ENCODE measurements at regions not wholly inside any gene's neighbourhood (a gene's known extent, or its start where the extent isn't known, plus 50 kb on each side); places are given as distances from the start of the nearest gene placed in this dataset.

- TF ChIP-seq ZNF462 (CRISPR knock-in tag; IDR thresholded peaks at IDR 0.05) (no peak), POLR2AphosphoS5 (IDR thresholded peaks at IDR 0.05; ENCODE audit: low read depth) (no peak), ZNF331 (CRISPR knock-in tag; IDR thresholded peaks at IDR 0.05; ENCODE audit: low read depth) (no peak), CREB1 (CRISPR knock-in tag; IDR thresholded peaks at IDR 0.05; ENCODE audit: low read depth) (no peak), JUNB (IDR thresholded peaks at IDR 0.05; ENCODE audit: unreplicated experiment) (no peak), NANOG (IDR thresholded peaks at IDR 0.05; ENCODE audit: borderline replicate concordance) (no peak), EZH2 (IDR thresholded peaks at IDR 0.05; ENCODE audit: low read depth, unreplicated experiment) (no peak)
Measured at GRCh38 chr10:105921348-105921747, 1243.2 kb downstream of the SORCS1 start (continued).

GRCh38 chr10:105914432-105914831, 1250.1 kb downstream of the SORCS1 start:
- H3K4me3 ChIP-seq: no peak overlapping the region
- H3K27me3 Mint-ChIP-seq (ENCODE audit: insufficient read depth, low read depth, poor library complexity): no peaks in the 10 kb centered on the region
- ATAC-seq (no peak), DNase-seq (ENCODE audit: low spot score) (no peak)
- H3K4me2 ChIP-seq: no peak overlapping the region
- no peak overlapping the region for H3K4me3 Mint-ChIP-seq
- no peaks in the 10 kb centered on the region for H3K9me3 Mint-ChIP-seq
- no peaks in the 10 kb centered on the region for H3K4me1 ChIP-seq (ENCODE audit: insufficient read depth)
- H4K20me1 ChIP-seq (replicated peaks; ENCODE audit: insufficient read depth): no peaks in the 10 kb centered on the region
- H2AFZ ChIP-seq: no peak overlapping the region
- H3K9me2 ChIP-seq (ENCODE audit: insufficient read depth): no peaks in the 10 kb centered on the region; the same call in 1 of the 2 replicates
- no peaks in the 10 kb centered on the region for H3K79me2 ChIP-seq (replicated peaks; ENCODE audit: insufficient read depth)
- H3K27ac Mint-ChIP-seq: no peak overlapping the region
- H3F3A ChIP-seq (replicated peaks; ENCODE audit: low read depth): no peaks in the 10 kb centered on the region
- no peaks in the 10 kb centered on the region for H3K36me3 ChIP-seq (ENCODE audit: insufficient read depth)
- H3K36me3 Mint-ChIP-seq (ENCODE audit: low read depth): no peaks in the 10 kb centered on the region
- H3K27ac ChIP-seq (ENCODE audit: low read depth): no peak overlapping the region
- no peaks in the 10 kb centered on the region for H3K27me3 ChIP-seq (ENCODE audit: insufficient read depth)
- peaks cover 8% of the 10 kb centered on the region; the same call in 2 of the 3 replicates for H3K4me1 Mint-ChIP-seq
- TF ChIP-seq JUNB (IDR thresholded peaks at IDR 0.05; ENCODE audit: unreplicated experiment) (no peak), ZNF331 (CRISPR knock-in tag; IDR thresholded peaks at IDR 0.05; ENCODE audit: low read depth) (no peak), CREB1 (CRISPR knock-in tag; IDR thresholded peaks at IDR 0.05; ENCODE audit: low read depth) (no peak), ZNF114 (CRISPR knock-in tag; IDR thresholded peaks at IDR 0.05) (no peak), EZH2phosphoT487 (IDR thresholded peaks at IDR 0.05; ENCODE audit: unreplicated experiment) (no peak), POLR2AphosphoS5 (IDR thresholded peaks at IDR 0.05; ENCODE audit: low read depth) (no peak), ZNF462 (CRISPR knock-in tag; IDR thresholded peaks at IDR 0.05) (no peak)

Data from GM23338 (cell line).